ENCODE measurements at regions not wholly inside any gene's neighbourhood (a gene's known extent, or its start where the extent isn't known, plus 50 kb on each side); places are given as distances from the start of the nearest gene placed in this dataset.

GRCh38 chr6:145228962-145229582, 506.2 kb downstream of the EPM2A start:
- WGBS, 2 donors: 93 to 100% methylated on average over 3 of the region's 3 CpGs
- H3K4me1 ChIP-seq: no peaks in the 10 kb centered on the region

GRCh38 chr6:145233955-145234354, 501.4 kb downstream of the EPM2A start:
- ATAC-seq (ENCODE audit: low FRiP score in 2 of 2) (no peak), DNase-seq (no peak)
- Histone ChIP-seq H3K9me3 (no peaks in the 10 kb centered on the region), H3K36me3 (no peaks in the 10 kb centered on the region), H3K27me3 (no peaks in the 10 kb centered on the region), H3K27ac (no peak overlapping the region), H3K4me3 (no peak overlapping the region), H3K4me1 (no peaks in the 10 kb centered on the region)
- TF ChIP-seq POLR2A (IDR thresholded peaks at IDR 0.05) (no peak), EP300 (IDR thresholded peaks at IDR 0.05) (no peak), CTCF (IDR thresholded peaks at IDR 0.05) (no peak), POLR2AphosphoS5 (IDR thresholded peaks at IDR 0.05) (no peak)
- WGBS, 2 donors: 88 to 92% methylated on average over 2 of the region's 2 CpGs

More at GRCh38 chr6:145228962-145229582, 506.2 kb downstream of the EPM2A start:
- DNase-seq (no peak), ATAC-seq (ENCODE audit: low FRiP score in 2 of 2) (no peak)
- Histone ChIP-seq H3K27ac (no peak overlapping the region), H3K27me3 (no peaks in the 10 kb centered on the region), H3K36me3 (no peaks in the 10 kb centered on the region), H3K4me3 (no peak overlapping the region), H3K9me3 (no peaks in the 10 kb centered on the region)
- no peak for TF ChIP-seq POLR2A (IDR thresholded peaks at IDR 0.05)
- no peak for TF ChIP-seq EP300 (IDR thresholded peaks at IDR 0.05)

- 84 to 100% methylated on average over 1 of the region's 1 CpG for WGBS, 2 donors
- Histone ChIP-seq H3K4me3 (no peak overlapping the region), H3K27me3 (no peaks in the 10 kb centered on the region), H3K4me1 (no peaks in the 10 kb centered on the region), H3K36me3 (no peaks in the 10 kb centered on the region), H3K27ac (no peak overlapping the region), H3K9me3 (no peaks in the 10 kb centered on the region)
- no peak for ATAC-seq (ENCODE audit: low FRiP score in 2 of 2)
- no peak for DNase-seq
- TF ChIP-seq EP300 (IDR thresholded peaks at IDR 0.05) (no peak), POLR2A (IDR thresholded peaks at IDR 0.05) (no peak), POLR2AphosphoS5 (IDR thresholded peaks at IDR 0.05) (no peak), CTCF (IDR thresholded peaks at IDR 0.05) (no peak)
Measured at GRCh38 chr6:145235207-145235606, 500.1 kb downstream of the EPM2A start.

GRCh38 chr6:145238787-145239186, 496.5 kb downstream of the EPM2A start:
- H3K9me3 ChIP-seq: no peaks in the 10 kb centered on the region

GRCh38 chr6:145241039-145241438, 494.3 kb downstream of the EPM2A start:
- no peak for DNase-seq
- Histone ChIP-seq H3K27ac (no peak overlapping the region), H3K27me3 (no peaks in the 10 kb centered on the region), H3K4me3 (no peak overlapping the region), H3K9me3 (no peaks in the 10 kb centered on the region), H3K4me1 (no peaks in the 10 kb centered on the region), H3K36me3 (no peaks in the 10 kb centered on the region)
- TF ChIP-seq POLR2A (IDR thresholded peaks at IDR 0.05): no peak
- no peak for TF ChIP-seq CTCF (IDR thresholded peaks at IDR 0.05)
- TF ChIP-seq POLR2AphosphoS5 (IDR thresholded peaks at IDR 0.05): no peak
- TF ChIP-seq EP300 (IDR thresholded peaks at IDR 0.05): no peak
- no peak for ATAC-seq (ENCODE audit: low FRiP score in 2 of 2)
- 69% methylated on average over 3 of the region's 3 CpGs for WGBS, 2 donors

More at GRCh38 chr6:145238787-145239186, 496.5 kb downstream of the EPM2A start:
- Histone ChIP-seq H3K27ac (no peak overlapping the region), H3K4me1 (no peaks in the 10 kb centered on the region), H3K36me3 (no peaks in the 10 kb centered on the region), H3K4me3 (no peak overlapping the region), H3K27me3 (no peaks in the 10 kb centered on the region)
- TF ChIP-seq POLR2AphosphoS5 (IDR thresholded peaks at IDR 0.05) (no peak), POLR2A (IDR thresholded peaks at IDR 0.05) (no peak), EP300 (IDR thresholded peaks at IDR 0.05) (no peak), CTCF (IDR thresholded peaks at IDR 0.05) (no peak)
- no peak for DNase-seq
- no peak for ATAC-seq (ENCODE audit: low FRiP score in 2 of 2)

Data from upper lobe of left lung (tissue), 6 donors.